ENCODE measurements at regions not wholly inside any gene's neighbourhood (a gene's known extent, or its start where the extent isn't known, plus 50 kb on each side); places are given as distances from the start of the nearest gene placed in this dataset.

DNA sequence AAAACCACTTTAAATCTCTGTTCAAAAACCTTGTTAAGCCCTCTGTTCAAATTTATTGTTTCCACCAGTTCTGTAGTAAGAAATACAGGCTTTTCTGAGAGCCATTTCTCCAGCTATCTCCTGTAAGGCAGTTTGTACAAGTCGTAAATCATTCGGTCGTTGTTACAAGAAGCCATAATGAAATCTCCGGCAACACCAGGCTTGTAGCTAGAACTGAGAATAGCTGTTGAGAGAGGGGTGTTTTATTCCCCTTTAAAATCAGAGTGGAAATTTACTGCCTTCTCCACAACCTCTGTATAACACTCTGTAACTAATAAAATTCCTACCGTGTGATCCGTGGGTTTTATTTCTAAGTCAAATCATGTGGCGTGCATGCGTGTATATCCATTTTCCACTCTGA, 335.8 kb upstream of the KAZN start:
- Mint-ChIP-seq H3K36me3 (no peaks in the 10 kb centered on the region), H3K27me3 (ENCODE audit: low read depth in 2 of 2) (peaks cover 7 to 30% of the 10 kb centered on the region in 2 donors), H3K9me3 (no peaks in the 10 kb centered on the region), H3K4me1 (no peaks in the 10 kb centered on the region), H3K4me3 (no peak overlapping the region), H3K27ac (no peak overlapping the region)
- H3K36me3 ChIP-seq (ENCODE audit: control insufficient read depth, insufficient read depth, low read length) = no peaks in the 10 kb centered on the region
- intact Hi-C loops (cut with micrococcal nuclease) = no loop called here
- DNase-seq (no peak), ATAC-seq (no peak)
- TF ChIP-seq, protein P1, sequence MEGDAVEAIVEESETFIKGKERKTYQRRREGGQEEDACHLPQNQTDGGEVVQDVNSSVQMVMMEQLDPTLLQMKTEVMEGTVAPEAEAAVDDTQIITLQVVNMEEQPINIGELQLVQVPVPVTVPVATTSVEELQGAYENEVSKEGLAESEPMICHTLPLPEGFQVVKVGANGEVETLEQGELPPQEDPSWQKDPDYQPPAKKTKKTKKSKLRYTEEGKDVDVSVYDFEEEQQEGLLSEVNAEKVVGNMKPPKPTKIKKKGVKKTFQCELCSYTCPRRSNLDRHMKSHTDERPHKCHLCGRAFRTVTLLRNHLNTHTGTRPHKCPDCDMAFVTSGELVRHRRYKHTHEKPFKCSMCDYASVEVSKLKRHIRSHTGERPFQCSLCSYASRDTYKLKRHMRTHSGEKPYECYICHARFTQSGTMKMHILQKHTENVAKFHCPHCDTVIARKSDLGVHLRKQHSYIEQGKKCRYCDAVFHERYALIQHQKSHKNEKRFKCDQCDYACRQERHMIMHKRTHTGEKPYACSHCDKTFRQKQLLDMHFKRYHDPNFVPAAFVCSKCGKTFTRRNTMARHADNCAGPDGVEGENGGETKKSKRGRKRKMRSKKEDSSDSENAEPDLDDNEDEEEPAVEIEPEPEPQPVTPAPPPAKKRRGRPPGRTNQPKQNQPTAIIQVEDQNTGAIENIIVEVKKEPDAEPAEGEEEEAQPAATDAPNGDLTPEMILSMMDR (IDR thresholded peaks at IDR 0.05) = no peak
- H3K27me3 ChIP-seq (ENCODE audit: control insufficient read depth, insufficient read depth, low read length) = no peaks in the 10 kb centered on the region
- no peak overlapping the region for H3K27ac ChIP-seq (ENCODE audit: low read length)
- H3K4me1 ChIP-seq (ENCODE audit: control insufficient read depth, insufficient read depth, low read length) = no peaks in the 10 kb centered on the region
- 74% methylated on average over 7 of the region's 8 CpGs for WGBS (ENCODE audit: insufficient coverage)
- no peak overlapping the region for H3K4me3 ChIP-seq (ENCODE audit: low read length)
- H3K9me3 ChIP-seq (ENCODE audit: control insufficient read depth, insufficient read depth, low read length) = no peaks in the 10 kb centered on the region

GRCh38 chr1:14263225-14263624, 335.3 kb upstream of the KAZN start:
- H3K27ac Mint-ChIP-seq = no peak overlapping the region
- Histone ChIP-seq H3K4me1 (ENCODE audit: control insufficient read depth, insufficient read depth, low read length) (no peaks in the 10 kb centered on the region), H3K27ac (ENCODE audit: low read length) (no peak overlapping the region), H3K27me3 (ENCODE audit: control insufficient read depth, insufficient read depth, low read length) (no peaks in the 10 kb centered on the region), H3K36me3 (ENCODE audit: control insufficient read depth, insufficient read depth, low read length) (no peaks in the 10 kb centered on the region), H3K9me3 (ENCODE audit: control insufficient read depth, insufficient read depth, low read length) (no peaks in the 10 kb centered on the region), H3K4me3 (ENCODE audit: low read length) (no peak overlapping the region)
- intact Hi-C loops (cut with micrococcal nuclease) = no loop called here
- peaks cover 7 to 33% of the 10 kb centered on the region in 2 donors for H3K27me3 Mint-ChIP-seq (ENCODE audit: low read depth in 2 of 2)
- DNase-seq (no peak), ATAC-seq (no peak)
- WGBS (ENCODE audit: insufficient coverage) = 78% methylated on average over 3 of the region's 3 CpGs
- H3K36me3 Mint-ChIP-seq = no peaks in the 10 kb centered on the region
- H3K9me3 Mint-ChIP-seq = no peaks in the 10 kb centered on the region
- no peak overlapping the region for H3K4me3 Mint-ChIP-seq
- H3K4me1 Mint-ChIP-seq = no peaks in the 10 kb centered on the region
- TF ChIP-seq, protein P1 (IDR thresholded peaks at IDR 0.05) = no peak

- Mint-ChIP-seq H3K4me3 (no peak overlapping the region), H3K4me1 (no peaks in the 10 kb centered on the region), H3K36me3 (no peaks in the 10 kb centered on the region), H3K9me3 (no peaks in the 10 kb centered on the region), H3K27me3 (ENCODE audit: low read depth in 2 of 2) (peaks cover 7 to 38% of the 10 kb centered on the region in 2 donors), H3K27ac (no peak overlapping the region)
- no peaks in the 10 kb centered on the region for H3K9me3 ChIP-seq (ENCODE audit: control insufficient read depth, insufficient read depth, low read length)
- no peaks in the 10 kb centered on the region for H3K36me3 ChIP-seq (ENCODE audit: control insufficient read depth, insufficient read depth, low read length)
- TF ChIP-seq, protein P1 (IDR thresholded peaks at IDR 0.05) = no peak
- H3K27me3 ChIP-seq (ENCODE audit: control insufficient read depth, insufficient read depth, low read length) = no peaks in the 10 kb centered on the region
- 90% methylated on average over 3 of the region's 3 CpGs for WGBS (ENCODE audit: insufficient coverage)
- DNase-seq (no peak), ATAC-seq (no peak)
- H3K4me3 ChIP-seq (ENCODE audit: low read length) = no peak overlapping the region
- intact Hi-C loops (cut with micrococcal nuclease) = no loop called here
- no peaks in the 10 kb centered on the region for H3K4me1 ChIP-seq (ENCODE audit: control insufficient read depth, insufficient read depth, low read length)
- H3K27ac ChIP-seq (ENCODE audit: low read length) = no peak overlapping the region
These were observed 334.8 kb upstream of the KAZN start for GRCh38 chr1:14263671-14264070.

- Histone ChIP-seq H3K36me3 (ENCODE audit: control insufficient read depth, insufficient read depth, low read length) (no peaks in the 10 kb centered on the region), H3K4me1 (ENCODE audit: control insufficient read depth, insufficient read depth, low read length) (no peaks in the 10 kb centered on the region), H3K9me3 (ENCODE audit: control insufficient read depth, insufficient read depth, low read length) (no peaks in the 10 kb centered on the region), H3K27me3 (ENCODE audit: control insufficient read depth, insufficient read depth, low read length) (no peaks in the 10 kb centered on the region), H3K27ac (ENCODE audit: low read length) (no peak overlapping the region), H3K4me3 (ENCODE audit: low read length) (no peak overlapping the region)
- H3K36me3 Mint-ChIP-seq = no peaks in the 10 kb centered on the region
- no peak overlapping the region for H3K27ac Mint-ChIP-seq
- TF ChIP-seq, protein P1 (IDR thresholded peaks at IDR 0.05) = no peak
- H3K4me1 Mint-ChIP-seq = no peaks in the 10 kb centered on the region
- intact Hi-C loops (cut with micrococcal nuclease) = no loop called here
- WGBS (ENCODE audit: insufficient coverage) = 94% methylated on average over 2 of the region's 2 CpGs
- ATAC-seq (no peak), DNase-seq (no peak)
- no peaks in the 10 kb centered on the region for H3K9me3 Mint-ChIP-seq
- no peak overlapping the region for H3K4me3 Mint-ChIP-seq
- H3K27me3 Mint-ChIP-seq (ENCODE audit: low read depth in 2 of 2) = peaks cover 7 to 40% of the 10 kb centered on the region in 2 donors
These were observed 333.0 kb upstream of the KAZN start for GRCh38 chr1:14265495-14265894.
